HK-2 (cell line): ENCODE measurements at regions not wholly inside any gene's neighbourhood (a gene's known extent, or its start where the extent isn't known, plus 50 kb on each side); places are given as distances from the start of the nearest gene placed in this dataset.
A peak's percentile ranks its signal among the peaks of the same experiment; 100 is the strongest.
"Not testable (repeated sequence)": the region's sequence is repeated elsewhere in the genome, so short reads cannot be mapped to it uniquely, and the experiment has no call there.

ENCODE experiments used
- DNase-seq: peaks from one replicate; pipeline ENCODE4 v3.0.0-alpha.2; 2018; ENCODE audit not compliant: unreplicated experiment

DNA sequence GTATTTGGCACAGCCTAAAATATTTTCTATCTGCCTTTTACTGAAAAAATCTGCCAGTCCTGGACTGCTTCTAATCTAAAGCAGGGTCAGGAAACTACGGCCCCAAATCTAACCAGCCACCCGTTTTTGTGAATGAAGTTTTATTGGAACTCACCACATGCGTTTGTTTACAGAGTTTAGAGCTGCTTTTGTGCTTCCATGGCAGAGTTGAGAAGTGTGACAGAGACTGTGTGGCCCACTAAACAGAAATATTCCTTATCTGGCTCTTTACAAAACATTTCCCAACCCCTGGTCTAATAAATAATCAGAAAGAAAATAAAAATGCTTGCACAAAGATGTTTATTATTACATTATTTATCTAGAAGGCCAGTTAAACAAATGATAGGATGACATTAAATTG, 110.2 kb downstream of the COPRS start:
- no peak for DNase-seq

DNA sequence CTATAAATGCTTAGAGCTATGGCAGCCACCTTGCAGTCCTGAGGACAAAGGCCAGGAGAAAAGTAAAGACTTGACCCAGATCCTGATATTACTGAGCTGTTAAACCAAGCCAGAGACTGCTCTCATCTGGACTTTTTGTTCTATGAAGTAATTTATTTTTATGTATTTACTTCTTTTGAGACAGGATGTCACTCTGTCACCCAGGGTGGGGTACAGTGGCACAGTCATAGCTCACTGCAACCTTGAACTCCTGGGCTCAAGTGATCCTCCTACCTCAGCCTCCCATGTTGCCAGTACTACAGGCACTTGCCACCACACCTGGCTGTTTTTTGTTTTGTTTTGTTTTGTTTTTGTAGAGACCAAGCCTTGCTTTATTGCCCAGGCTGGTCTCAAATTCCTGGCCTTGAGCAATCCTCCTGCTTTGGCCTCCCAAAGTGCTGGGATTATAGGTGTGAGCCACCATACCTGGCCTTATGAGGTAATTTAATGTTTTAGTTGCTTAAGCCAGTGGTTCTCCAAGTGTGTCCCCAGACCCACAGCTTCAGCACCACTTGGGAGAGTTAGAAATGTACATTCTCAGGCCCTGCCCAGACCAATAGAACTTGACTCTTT, 112.1 kb downstream of the COPRS start:
- DNase-seq: no peak

DNA sequence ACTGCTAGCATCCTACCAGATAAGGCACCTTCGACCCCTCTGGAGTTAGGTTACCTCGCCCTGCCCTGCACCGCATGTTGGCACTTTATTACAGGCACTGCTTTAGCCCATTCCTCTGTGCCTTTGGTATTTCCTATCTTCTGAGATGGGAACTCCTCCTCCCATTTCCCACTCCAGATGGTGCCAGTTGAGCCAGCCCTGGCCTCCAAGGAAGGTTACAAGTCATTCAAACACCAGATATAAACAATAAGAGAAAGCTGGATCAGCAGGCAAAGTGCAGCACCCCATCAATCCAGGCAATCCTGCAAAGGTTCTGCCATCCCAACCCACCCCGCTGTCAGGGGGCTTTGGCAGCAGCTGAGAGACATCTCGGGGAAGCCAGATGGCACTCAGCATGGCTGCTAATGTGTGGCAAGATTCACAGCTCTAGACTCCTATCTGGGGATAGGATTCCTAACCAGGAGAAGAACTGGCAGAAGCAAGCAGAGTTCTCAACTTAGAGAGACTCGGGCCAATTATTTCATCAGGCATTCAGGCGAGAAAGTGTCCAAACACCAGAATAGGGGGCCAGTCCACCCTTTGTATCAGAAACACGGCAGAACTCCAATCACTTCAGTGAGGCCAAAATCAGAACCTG, 113.0 kb downstream of the COPRS start:
- DNase-seq: no peak

GRCh38 chr17:31744511-31744951, 114.5 kb downstream of the COPRS start:
- DNase-seq: no peak

GRCh38 chr17:31743797-31744196, 115.2 kb downstream of the COPRS start:
- DNase-seq: no peak

DNA sequence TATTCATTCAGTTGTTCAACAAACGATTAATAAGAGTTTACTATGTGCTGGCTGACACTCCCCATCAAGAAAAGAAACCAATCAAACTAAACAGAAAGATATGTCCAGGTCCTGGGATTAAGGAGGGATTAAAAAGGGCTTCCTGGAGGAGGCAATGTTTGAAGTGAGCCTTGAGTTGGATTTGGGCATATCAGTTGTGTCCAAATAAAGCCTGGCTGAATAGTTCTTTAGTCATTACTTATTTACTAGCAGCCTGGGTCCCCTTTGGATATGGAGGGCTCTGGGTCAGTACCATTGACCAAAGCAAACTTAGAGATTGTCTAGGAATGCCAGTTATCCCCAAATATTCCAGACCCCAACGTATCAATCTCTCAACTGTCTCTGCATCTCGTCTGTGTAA, 117.7 kb downstream of the COPRS start:
- DNase-seq: no peak

GRCh38 chr17:31740611-31741082, 118.4 kb downstream of the COPRS start:
- no peak for DNase-seq

DNA sequence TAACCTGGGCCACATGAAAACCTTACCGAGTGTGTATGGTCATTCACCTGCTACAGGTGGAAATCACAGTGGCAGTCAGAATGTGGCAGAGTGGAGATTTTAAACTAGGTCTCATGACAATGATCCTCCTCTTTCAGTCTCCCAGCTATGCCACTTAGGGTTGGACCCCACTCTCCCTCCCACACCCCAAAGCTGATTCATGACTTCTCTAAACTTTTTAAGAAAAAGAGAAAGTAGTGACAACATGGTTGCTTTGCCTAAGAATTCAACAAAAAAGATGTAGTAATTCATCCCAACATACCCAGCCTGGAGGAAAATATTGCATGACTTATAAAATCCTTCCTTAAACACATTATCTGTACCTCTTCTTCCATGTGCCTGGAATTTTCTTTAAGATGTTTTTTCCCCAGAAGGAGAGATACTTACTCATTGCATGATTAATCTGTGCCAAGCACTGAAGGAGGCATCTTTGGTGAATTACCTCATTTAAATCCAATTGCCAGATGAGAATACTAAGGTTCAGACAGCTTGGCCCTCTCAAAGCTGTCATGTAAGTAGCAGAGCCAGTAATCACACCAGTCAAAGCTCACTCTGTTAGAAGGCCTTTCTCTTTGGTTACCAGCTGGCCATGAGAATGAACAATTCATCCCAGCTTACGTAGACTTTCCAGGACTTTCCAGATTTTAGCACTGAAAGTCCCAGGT, 119.9 kb downstream of the COPRS start:
- DNase-seq: no peak

- no peak for DNase-seq
Measured at GRCh38 chr17:31738488-31738887, 120.6 kb downstream of the COPRS start.

DNA sequence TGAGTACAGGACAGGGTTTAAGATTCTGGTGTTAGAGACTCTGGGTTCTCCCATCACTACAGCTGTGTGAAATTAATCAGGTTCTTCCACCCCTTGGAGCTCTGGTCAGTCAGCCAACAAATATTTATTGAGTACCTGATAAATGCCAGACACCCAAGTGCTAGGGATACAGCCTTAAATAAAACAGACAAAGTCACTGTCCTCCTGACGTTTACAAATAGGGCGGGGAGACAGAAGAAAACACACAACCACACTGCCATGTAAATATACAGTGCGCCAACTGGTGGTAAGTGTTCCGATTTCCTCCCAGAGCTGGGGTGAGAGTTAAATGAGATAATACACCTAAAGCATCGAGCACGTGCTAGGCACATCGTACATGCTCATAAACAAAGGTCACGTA, 121.0 kb downstream of the COPRS start:
- DNase-seq: no peak

- DNase-seq: no peak
Measured at GRCh38 chr17:31736855-31737625, 122.0 kb downstream of the COPRS start.

DNA sequence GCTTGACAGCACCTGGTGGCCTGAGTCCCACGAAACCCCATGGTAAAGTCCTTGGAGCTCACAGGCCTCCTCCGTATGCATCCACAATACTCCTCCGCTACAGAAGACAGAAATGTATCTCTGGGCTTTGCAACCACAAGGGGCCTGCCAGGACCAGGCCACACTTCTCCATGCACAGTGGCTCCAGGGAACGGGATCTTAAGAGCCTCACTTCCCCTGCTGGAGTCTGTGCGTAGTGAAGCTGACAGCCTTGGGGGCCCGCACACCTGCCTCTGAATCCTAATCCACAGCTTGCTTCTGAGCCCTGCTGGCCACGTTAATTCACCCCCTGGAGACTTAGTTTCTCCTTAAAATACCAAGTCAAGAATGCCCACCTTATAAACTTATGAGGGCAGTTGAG, 125.7 kb downstream of the COPRS start:
- no peak for DNase-seq

DNA sequence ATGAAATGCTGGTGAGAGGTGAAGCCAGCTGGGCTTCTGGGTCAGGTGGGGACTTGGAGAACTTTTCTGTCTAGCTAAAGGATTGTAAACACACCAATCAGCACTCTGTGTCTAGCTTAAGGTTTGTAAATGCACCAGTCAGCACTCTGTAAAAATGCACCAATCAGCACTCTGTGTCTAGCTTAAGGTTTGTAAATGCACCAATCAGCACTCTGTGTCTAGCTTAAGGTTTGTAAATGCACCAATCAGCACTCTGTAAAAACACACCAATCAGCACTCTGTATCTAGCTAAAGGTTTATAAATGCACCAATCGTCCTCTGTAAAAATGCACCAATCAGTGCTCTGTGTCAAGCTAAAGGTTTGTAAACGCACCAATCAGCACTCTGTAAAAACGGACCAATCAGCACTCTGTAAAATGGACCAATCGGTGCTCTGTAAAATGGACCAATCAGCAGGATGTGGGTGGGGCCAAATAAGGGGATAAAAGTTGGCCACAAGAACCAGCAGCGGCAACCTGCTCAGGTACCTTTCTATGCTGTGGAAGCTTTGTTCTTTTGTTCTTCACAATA, 127.4 kb downstream of the COPRS start:
- DNase-seq: not testable (repeated sequence)

DNA sequence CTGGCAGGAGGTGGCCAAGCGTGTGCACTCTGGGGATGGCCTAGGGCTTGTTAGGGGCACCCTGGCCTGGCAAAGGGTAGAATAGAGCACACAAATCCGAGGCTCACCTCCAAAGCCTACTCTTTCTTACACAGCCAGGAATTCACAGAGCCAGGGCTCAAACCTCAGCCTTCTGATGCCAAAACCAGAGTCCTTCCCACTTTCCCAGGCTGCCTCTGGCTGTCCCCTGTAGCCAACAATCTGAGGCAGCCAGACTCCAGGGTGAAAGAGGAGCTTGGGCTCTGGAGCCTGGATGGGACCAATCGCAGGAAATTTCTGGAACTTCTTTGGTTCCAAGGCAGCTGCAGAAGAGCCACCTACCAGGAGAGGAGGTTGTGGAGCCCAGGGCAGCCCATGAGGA, 127.9 kb downstream of the COPRS start:
- no peak for DNase-seq

- no peak for DNase-seq
Measured at GRCh38 chr17:31726980-31727427, 132.0 kb downstream of the COPRS start.

DNA sequence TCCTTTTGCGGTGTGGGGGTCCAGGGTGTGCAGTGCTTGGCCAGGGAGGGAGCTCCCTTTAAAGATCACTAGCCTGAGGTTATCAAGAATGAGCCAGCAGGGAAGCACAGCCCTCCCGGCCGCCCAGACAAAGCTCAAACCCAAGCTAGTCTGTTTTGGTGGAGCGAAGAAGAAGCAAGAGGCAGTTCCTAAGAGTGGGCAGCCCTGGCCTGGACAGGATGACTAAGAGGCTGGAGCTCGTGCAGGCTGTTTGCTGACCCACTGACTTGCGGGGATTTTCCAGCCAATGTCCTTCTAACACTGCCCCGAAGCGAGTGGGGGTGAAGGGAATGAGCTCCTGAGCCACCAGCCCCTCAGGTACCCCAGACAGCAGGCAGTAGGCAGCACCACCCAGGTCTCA, 134.4 kb downstream of the COPRS start:
- DNase-seq: no peak

- DNase-seq: no peak
Measured at GRCh38 chr17:31724026-31724425, 135.0 kb downstream of the COPRS start.

- peak; percentile 2 for DNase-seq
Measured at GRCh38 chr17:31722251-31723056, 136.6 kb downstream of the COPRS start.

DNA sequence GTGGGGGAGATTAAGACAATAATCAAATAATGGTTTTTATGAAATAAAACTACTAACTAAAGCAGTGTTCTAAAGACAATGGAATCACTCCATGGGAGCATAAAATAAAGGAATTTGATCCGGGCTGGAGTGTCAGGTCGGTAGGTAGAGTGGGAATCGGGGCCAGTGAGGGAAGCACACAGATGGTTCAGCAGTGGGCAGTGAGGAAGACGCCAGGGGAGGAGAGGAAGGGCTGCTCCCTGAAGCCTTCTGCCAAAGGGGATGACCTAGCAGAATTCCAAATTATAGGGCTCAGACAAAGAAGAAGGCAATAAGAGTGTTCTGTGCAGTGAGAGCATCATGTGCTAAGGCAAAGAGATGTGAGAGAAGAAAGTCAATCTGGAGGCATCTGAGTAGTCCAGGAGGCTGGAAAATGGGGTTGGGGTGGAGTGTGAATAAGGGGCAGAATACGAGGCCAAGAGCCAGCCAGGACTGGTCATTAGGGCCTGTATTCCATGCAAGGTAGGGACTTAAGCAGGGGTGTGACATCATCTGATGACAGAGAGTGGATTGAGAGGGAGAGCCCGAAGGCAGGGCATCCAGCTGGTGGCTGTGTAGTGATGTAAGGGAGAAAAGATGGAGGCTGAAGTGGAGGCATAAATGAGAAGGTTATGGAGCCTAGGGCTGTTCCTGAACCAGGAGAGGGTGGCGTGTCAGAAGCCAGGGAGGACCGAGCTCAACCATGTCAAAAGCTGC, 137.6 kb downstream of the COPRS start:
- DNase-seq: no peak

DNA sequence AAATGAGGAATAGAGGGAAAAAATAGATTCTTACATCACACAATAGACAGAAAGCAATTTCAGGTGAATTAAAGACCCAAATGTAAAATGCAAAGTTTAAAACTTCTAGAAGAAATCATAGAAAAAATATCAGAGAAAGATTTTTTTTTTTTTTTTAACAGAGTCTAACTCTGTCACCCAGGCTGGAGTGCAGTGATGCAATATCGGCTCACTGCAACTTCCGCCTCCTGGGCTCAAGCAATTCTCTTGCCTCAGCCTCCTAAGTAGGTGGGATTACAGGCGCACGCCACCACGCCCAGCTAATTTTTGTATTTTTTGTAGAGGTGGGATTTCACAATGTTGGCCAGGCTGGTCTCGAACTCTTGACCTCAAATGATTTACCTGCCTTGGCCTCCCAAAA, 141.8 kb downstream of the COPRS start:
- not testable (repeated sequence) for DNase-seq
